ENCODE measurements at regions not wholly inside any gene's neighbourhood (a gene's known extent, or its start where the extent isn't known, plus 50 kb on each side); places are given as distances from the start of the nearest gene placed in this dataset.

DNA sequence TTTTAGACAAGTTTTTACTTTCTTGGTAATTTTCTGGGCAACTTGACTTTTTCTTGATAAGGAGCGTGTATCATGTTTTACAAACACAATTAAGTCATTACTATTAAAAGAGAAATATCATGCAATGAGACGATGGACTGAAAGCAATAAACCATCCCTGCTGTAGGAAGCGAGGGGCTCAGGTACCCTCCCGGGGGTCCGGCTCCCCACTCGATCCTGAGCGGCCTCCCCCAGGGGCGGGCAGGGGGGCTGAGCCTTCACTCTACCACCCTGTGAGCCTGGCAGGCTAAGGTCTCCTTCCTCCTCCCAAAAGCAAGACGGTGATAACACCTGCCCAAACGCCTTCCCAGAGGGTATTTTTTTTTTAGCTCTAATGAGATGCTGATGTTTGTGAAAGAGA, 51.8 kb upstream of the ADGRA1 start:
- intact Hi-C loops (cut with DNase I) = no loop called here

GRCh38 chr10:133034762-133035161, 53.0 kb upstream of the ADGRA1 start:
- DNase-seq (ENCODE audit: low spot score) = no peak
- intact Hi-C loops (cut with DNase I) = no loop called here

More for the DNA sequence above, 51.8 kb upstream of the ADGRA1 start:
- DNase-seq (ENCODE audit: low spot score) = no peak

DNA sequence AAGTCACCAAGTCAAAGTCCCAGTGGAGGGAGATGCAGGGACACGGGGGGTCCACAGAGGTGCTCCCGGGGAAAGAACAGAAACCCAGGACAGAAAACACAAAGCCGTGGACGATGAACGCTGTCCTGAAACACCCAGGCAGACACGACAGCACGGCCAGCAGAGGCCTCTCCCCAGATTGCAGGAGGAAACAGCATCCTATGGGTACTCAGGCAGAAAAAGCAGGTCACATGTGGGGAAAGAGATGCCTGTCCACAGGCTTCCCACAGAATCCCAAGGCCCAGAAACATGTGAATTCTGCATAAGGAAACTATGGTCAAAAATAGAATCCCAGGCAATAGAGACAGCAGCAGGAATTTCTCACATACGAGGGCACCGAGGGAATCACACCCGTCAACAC, 53.6 kb upstream of the ADGRA1 start:
- DNase-seq (ENCODE audit: low spot score) = no peak
- intact Hi-C loops (cut with DNase I) = no loop called here

- intact Hi-C loops (cut with DNase I) = no loop called here
- no peak for DNase-seq (ENCODE audit: low spot score)
Measured at GRCh38 chr10:133033742-133034048, 54.0 kb upstream of the ADGRA1 start.

GRCh38 chr10:133032976-133033741, 54.6 kb upstream of the ADGRA1 start:
- intact Hi-C loops (cut with DNase I) = no loop called here
- no peak for DNase-seq (ENCODE audit: low spot score)

- intact Hi-C loops (cut with DNase I) = no loop called here
- DNase-seq (ENCODE audit: low spot score) = no peak
Measured at GRCh38 chr10:133032231-133032630, 55.5 kb upstream of the ADGRA1 start.

DNA sequence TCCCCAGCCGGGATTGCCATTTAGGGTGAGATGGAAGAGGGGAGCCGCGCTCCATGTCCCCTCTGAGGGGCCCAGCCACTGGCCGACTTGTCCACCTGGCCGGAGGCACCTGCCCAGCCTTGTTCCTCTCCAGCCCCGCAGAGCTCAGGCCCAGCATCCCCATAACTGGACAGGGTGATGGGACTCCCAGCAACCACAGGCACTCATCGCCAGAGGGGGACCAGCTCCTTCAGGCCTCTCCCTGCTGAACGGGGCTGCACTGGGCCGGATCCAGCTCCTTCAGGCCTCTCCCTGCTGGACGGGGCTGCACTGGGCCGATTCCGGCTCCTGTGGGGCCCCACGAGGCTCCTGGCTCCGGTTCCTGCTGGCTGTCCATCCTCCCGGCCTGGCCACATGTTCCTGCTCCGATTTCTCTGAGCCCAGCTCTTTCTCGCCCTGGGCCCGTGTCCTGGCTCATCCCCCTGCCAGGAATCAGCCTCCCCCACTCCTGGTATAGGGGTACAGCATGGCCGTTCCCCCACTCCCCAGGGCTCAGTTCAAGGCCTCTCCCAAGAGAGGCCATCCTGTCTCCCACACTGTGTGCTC, 56.1 kb upstream of the ADGRA1 start:
- intact Hi-C loops (cut with DNase I) = no loop called here
- no peak for DNase-seq (ENCODE audit: low spot score)

GRCh38 chr10:133030781-133031180, 56.9 kb upstream of the ADGRA1 start:
- DNase-seq (ENCODE audit: low spot score) = no peak
- intact Hi-C loops (cut with DNase I) = no loop called here

DNA sequence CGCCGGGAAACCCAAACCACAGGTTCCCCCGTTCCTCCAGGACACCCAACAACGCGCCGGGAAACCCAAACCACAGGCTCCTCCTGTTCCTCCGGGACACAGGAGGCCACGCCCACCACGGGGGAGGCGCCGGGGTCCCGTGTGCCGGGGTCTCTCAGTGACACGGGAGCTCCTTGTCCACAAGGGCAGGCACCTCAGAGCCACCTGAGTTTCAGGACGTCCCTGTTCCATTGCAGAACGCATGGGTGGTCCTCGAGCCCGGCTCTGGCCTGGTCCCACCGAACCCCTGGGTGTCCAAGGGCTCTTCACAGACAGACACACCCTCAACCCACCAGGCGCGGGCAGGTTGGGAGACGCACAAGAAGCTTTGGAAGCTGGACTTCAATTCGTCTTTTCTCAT, 57.6 kb upstream of the ADGRA1 start:
- intact Hi-C loops (cut with DNase I) = no loop called here

GRCh38 chr10:133028956-133029355, 58.8 kb upstream of the ADGRA1 start:
- DNase-seq (ENCODE audit: low spot score) = no peak
- intact Hi-C loops (cut with DNase I) = no loop called here

More for the DNA sequence above, 57.6 kb upstream of the ADGRA1 start:
- no peak for DNase-seq (ENCODE audit: low spot score)

GRCh38 chr10:133028158-133028557, 59.6 kb upstream of the ADGRA1 start:
- intact Hi-C loops (cut with DNase I) = no loop called here
- DNase-seq (ENCODE audit: low spot score) = no peak

DNA sequence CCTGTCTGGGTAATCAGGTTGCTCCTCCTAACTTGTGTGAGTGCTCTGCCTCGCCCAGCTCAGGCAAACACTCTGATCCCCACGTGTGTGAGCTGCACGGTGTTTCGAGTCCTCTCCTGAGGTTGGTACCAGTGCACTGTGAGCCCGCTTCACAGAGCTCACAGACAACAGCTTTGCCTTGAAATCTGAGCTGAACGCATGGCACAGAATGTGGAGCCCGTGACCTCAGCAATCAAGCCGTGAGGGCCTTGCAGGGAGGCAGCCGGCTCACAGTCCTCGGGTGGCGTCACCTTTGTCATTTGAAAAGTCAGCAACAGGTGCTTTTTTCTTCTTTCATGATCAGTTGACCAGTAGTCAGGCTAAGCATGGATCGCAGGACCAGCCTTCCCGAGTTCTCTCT, 60.2 kb upstream of the ADGRA1 start:
- DNase-seq (ENCODE audit: low spot score) = no peak
- intact Hi-C loops (cut with DNase I) = no loop called here

- DNase-seq (ENCODE audit: low spot score) = no peak
- intact Hi-C loops (cut with DNase I) = no loop called here
Measured at GRCh38 chr10:133026726-133027395, 60.9 kb upstream of the ADGRA1 start.

DNA sequence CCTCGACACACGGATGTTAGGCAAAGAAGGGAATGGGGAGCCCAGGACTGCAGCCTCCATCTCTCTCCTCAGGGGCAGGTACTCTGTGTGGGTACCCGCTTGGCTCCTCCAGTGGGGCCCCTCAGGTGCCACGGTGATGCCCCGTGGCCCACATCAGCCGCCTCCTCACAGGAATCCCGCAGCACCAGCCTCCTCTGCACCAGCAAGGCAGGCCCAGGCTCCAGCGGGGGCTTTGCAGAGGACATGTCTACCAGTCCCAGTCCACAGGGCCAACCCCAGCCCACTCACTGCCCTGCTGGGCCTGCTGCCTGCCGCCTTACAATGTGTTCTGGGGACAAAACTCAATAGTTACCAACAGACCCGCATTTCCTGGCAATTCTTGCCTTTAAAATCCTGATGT, 61.6 kb upstream of the ADGRA1 start:
- intact Hi-C loops (cut with DNase I) = no loop called here

DNA sequence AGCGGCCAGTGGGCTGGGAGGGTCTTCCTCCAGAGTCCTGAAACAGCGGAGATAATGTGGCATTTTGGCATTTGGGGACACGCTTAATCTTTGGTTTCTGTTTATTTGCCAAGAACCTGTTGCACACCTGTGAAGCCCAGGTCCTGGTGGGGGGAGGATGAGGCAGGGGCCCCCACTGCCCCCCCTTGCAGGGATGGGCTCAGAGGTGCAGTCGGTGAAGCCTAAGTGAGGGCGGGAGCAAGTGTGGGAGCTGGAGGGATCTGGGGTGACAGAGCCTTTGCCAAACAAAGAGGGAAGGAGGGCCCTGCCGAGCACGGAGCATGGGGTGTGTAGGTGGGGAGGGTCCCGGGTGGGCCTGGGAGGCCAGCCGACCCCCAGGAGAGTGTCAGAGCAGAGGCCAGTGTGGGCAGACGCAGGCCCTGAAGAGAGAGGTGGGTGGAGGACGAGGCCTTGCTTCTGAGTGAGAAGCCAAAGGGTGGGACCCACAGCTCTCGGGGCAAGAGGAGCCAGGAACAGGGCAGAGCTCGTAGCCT, 62.1 kb upstream of the ADGRA1 start:
- intact Hi-C loops (cut with DNase I) = no loop called here
- no peak for DNase-seq (ENCODE audit: low spot score)

More for the DNA sequence above, 61.6 kb upstream of the ADGRA1 start:
- no peak for DNase-seq (ENCODE audit: low spot score)

DNA sequence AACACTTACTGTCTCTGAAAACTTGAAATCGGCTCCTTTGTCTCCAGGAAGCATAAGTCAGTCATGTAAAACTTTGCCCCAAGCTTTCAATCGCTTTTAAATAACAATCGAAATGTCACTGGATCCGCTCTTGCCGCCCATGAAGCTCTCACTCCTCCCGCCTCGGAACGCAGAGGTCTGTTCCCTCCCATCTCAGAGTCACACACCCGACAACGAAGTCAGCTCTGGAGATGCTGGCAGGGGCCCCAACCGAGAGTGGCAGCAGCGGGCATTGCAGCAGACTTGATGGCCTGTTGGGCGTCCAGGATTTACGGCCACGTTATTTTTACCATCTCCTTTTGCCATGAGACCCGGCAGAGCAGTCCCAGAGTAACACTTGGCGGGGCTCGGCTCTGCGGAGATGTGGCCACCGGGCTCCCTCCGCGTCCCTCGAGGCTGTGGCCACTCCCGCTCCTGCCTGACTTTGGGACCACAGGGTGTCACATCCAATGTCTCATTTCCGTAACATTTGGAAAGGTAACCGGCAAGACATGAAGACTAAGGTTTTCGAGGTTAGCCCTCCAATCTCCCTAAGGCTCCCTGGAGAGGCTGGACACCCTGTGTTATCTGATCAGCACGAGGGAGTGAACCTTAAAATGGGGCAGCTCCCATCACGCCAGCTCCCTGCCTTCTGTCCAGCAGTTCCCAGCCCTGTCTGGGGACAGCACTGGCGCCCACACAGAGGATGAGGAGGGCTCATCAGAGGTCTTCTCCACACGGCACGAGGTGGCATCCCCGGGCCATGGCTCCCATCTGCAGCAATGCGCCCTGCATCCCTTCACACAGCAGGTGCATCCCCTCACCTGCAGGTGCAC, 62.8 kb upstream of the ADGRA1 start:
- no peak for DNase-seq (ENCODE audit: low spot score)
- intact Hi-C loops (cut with DNase I) = loop anchor here in 1 of 2 donors (5.0 kb wide), 1 partner anchor 223 kb away; no protein-coding TSS in a partner anchor

DNA sequence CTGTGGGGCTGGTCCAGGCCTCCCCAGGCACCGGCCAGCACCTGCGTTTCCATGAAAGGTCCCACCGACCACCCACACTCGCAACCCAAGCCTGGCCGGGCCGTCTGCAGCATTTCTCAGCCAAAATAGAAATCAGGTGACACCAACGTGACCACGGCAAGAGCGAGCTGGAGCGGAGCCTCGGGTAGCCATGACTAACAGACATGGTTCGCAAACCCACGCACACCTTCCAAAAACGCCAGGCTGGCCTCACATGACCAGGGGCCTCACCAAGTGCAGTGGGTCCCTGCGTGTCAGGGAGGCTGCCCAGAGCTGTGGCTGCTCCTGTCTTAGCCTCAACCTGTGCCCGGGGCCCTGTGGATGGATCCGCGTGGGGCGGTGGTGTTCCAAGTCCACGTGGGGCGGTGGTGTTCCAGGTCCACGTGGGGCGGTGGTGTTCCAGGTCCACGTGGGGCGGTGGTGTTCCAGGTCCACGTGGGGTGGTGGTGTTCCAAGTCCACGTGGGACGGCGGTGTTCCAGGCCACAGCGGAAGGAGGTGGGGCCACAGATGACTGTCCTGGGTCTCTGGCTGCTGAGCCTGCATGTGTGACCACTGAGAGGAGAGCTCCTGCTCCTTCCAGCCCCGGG, 64.4 kb upstream of the ADGRA1 start:
- no peak for DNase-seq (ENCODE audit: low spot score)
- intact Hi-C loops (cut with DNase I) = loop anchor here in 1 of 2 donors (5.0 kb wide), 1 partner anchor 221 kb away; no protein-coding TSS in a partner anchor

DNA sequence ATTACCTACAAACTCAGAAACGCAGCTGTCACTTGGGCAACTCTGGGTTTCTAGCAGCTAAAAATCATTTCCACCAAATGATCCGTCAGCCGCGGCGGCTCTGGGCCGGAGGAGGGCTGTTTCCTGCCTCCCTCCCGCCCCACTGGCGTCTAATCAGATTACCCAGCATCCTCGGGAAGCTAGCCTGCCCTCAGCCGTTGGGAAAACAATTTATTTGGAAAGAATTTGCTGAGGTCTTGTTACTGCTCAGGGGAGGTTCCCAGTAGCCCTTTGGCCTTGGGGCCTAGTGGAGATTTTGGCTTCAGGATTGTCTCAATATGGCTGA, 65.0 kb upstream of the ADGRA1 start:
- DNase-seq (ENCODE audit: low spot score) = no peak
- intact Hi-C loops (cut with DNase I) = loop anchor here in 1 of 2 donors (5.0 kb wide), 1 partner anchor 220 kb away; no protein-coding TSS in a partner anchor

Data from posterior vena cava (tissue), 2 donors.